H4 (cell line): ENCODE measurements at regions not wholly inside any gene's neighbourhood (a gene's known extent, or its start where the extent isn't known, plus 50 kb on each side); places are given as distances from the start of the nearest gene placed in this dataset.

ENCODE experiments used
- DNase-seq: peaks from one replicate; pipeline ENCODE4 v3.0.0-alpha.2; 2015; ENCODE audit warnings: low spot score

DNA sequence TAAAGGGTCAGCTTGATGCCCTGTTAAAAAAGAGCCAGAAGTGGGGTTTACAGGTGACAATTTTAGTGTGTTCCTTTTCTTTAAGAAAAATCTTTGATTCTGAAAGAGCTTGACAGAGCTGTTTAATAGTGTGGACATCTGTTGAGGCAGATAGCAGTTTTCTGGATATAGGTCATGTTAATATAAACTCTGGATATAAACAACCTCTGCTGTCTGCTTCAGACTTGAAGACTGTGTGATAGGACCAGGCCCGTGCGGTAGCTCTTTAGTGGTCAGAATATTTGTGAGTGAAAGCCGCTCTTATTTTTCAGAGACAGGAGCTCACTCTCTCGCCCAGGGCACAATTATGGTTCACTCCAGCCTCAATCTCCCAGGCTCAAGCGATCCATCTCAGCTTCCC is 439.9 kb upstream of the RGS6 start:
- DNase-seq = no peak

DNA sequence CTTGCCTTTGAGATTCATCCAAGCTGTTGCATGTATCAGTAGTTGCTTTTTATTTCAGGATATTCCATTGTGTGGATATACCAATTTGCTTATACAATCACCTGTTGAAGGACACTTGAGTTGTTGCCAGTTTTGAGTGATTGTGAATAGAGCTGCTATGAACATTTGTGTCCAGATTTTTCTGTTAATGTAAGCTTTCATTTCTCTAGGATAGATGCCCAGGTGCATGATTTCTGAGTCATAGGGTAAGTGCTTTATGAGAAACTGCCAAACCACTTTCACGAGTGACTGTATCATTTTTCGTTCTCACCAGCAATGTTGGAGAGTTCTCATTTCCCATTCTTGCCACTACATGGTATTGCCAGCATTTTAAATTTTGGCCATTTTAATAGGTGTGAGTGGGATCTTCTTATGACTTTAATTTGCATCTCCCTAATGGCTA is 434.6 kb upstream of the RGS6 start:
- no peak for DNase-seq

DNA sequence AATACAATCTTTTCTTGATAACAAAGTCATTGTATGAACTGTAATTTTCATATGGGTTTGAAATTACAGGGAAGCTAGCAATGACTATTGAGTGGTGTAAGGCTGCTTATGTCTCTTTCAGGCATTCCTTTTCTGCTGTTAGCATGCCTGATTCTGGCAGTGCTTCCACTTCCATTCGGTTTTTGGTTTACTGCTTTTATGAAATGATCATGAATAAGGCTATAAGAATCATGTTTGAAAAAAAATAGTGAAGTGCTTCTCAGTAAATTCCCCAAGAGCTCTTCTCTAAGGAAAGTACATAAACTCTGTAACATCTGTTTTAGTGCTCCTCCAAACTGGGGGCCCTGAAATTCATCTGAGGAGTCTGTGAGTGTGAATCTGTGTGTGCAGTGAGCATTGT is 434.0 kb upstream of the RGS6 start:
- DNase-seq = no peak

DNA sequence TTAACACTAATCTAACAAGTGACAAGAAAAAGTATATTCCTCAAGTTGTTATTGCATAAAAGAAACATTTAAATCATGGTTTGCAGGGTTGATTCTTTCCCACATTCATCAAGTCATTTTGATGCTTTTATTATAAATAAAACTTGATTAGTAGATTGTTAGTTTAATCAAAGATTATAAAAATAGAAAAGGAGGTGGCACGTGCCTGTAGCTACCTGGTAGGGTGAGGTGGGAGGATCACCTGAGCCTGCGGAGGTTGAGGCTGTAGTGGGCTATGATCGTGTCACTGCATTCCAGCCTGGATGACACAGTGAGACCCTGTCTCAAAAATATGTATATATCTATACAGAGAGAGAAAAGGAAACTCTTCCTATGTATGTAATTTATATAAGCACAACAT is 433.2 kb upstream of the RGS6 start:
- DNase-seq = no peak

DNA sequence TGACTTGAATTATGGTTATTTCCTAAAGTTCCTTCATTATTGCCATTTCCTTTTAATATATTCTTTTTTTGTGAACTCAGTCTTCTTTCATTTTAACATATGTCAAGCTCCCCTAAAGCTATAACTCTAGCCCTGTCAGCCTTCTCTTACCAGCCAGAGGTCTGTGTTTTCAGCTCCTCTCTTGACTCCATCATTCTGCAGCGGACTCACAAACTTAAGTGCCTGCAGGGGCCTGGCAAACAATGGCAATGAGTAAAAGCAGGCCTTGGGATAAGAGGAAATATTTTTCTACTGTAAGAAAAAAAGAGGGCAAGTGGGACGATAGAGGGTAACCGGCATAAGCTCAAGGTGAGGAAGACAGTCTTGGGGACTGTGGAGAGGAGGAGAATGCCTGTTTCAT is 424.5 kb upstream of the RGS6 start:
- no peak for DNase-seq

DNA sequence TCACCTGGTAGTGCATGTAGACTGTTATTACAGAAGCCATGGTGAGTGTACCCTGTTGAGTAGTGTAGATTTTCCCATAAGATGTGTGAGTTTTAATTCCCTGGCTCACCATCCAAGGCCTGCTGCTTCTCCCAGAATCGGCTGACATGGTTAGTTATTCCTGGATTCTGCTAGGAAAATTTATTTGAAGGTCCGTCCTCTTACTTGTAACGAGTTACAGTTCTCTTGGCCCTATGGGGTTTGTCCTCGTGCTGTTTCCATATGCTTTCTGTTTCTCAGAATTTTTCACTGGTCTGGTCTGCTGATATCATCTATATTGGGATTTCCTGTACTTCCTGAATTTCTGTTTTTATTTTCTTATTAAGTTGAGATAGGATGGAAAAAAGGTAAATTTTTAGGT is 423.3 kb upstream of the RGS6 start:
- no peak for DNase-seq

DNA sequence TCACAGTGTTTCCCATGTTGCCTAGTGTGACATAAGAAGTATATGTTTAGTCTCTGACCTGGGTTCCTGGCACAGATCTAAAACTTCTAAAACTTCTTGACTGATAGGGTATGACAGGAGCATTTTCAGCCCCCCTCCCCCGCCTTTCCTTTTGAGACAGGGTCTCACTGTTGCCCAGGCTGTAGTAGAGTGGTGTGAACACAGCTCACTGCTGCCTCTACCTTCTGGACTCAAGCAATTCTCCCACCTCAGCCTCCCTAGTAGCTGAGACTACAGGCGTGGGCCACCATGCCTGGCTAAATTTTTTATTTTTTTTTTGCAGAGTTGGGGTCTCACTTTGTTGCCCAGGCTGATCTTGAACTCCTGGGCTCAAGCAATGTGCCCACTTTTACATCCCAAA is 421.1 kb upstream of the RGS6 start:
- no peak for DNase-seq

DNA sequence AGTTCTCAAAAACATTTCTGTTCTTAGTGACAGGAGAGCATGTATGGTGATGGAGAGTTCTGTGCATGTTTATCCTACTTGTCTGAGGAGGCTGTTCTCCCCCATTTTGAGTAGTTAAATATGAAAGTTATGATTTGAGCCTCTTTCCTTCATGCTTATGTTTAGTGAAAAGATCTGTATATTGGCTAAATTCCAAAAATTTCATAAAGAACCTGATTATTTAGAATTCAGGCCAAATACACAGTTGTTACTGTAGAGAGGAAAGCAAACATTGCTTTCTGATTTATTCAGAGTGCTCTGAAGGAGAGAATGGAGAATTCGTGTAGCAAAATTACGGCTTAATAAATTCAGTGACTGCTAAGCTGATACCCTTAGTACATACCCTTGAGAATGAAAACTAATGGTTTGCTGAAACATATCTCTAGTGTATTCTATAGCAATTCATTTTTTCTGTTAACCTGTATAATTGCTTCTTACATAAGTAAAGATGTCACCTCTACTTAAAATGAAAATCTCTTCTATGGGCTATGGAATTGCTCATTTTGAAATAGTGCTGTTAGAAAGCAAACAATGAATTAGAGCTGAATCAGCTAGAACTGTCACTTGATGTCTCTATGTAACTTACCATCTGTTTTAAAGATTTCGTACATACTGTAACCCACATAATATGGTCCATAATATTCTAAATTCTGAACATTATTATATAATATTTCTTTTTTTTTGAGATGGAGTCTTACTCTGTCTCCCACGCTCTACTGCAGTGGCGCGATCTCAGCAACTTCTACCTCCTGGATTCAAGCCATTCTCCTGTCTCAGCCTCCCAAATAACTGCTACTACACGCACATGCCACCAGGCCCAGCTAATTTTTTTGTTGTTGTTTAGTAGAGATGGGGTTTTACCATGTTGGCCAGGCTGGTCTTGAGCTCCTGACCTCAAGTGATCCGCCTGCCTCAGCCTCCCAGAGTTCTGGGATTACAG is 417.0 kb upstream of the RGS6 start:
- no peak for DNase-seq

DNA sequence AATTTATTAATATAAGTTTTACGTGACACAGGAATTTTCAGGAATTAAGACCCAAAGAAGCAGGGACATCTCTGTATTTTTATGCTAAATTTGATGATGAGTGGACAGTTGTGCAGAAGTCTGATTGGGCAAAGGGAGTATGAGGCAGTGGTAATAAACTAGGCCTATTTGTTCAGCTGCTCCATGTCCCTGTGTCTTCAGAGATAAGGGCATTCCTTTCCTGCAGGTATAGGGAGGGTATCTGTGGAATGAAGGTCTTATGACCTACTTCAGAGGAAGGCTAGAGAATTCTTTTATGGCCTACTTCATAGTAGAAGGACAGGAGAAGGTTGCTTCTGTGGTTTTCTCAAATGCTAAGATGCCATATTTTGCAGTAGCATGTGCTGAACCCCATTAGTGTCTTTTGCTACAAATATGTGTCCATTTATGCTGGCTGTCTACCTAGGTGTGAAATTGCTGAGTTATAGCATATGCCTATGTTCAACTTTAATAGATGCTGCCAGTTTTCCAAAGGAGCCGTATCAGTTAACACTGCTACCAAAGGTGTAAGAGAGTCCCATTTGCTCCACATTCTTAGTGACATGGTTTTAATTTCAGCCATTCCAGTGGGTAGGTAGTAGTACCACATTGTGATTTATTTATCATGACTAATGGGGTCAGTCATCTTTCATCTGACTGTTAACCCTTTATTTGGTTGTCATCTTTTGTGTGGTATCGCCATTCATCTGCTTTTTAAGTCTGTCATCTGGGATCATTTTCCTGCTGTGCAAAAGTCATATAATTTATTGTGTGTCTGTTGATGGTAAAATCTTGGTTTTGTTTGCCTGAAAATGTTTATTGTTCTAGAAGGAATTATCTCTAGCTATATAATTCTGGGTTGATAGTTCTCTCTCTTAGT is 410.7 kb upstream of the RGS6 start:
- no peak for DNase-seq

DNA sequence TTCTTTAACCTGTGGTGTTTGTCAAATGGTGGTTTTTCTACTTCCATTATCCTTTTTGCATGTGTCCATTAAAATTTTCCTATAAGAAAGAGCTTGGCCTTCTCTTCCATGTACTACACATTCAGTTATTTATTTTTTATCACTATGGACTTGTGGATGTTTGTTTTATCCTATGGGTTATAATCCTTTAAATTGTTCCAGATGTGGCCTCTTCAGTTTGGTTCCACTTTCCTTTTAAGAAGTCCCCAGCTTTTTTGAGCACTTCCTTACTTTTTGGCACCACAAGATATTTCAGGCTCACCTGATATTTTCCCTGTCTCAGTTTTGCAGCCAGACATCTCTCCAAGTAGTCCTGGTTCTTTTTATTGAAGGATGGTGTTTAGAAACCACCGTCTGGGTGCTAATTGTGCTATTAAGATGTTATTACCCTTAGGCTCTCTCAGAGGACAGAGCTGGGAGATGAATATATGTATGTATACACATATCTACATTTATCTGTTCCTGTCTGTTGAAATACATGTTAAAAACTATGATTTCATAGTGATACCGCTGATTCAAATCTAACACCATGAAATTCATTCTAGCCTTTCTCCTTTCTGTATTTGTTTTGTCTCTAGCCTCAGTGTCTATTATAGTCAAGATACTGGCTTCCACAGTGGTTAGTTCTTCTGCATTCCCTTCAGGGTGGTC is 408.5 kb upstream of the RGS6 start:
- DNase-seq = peak; percentile 14

DNA sequence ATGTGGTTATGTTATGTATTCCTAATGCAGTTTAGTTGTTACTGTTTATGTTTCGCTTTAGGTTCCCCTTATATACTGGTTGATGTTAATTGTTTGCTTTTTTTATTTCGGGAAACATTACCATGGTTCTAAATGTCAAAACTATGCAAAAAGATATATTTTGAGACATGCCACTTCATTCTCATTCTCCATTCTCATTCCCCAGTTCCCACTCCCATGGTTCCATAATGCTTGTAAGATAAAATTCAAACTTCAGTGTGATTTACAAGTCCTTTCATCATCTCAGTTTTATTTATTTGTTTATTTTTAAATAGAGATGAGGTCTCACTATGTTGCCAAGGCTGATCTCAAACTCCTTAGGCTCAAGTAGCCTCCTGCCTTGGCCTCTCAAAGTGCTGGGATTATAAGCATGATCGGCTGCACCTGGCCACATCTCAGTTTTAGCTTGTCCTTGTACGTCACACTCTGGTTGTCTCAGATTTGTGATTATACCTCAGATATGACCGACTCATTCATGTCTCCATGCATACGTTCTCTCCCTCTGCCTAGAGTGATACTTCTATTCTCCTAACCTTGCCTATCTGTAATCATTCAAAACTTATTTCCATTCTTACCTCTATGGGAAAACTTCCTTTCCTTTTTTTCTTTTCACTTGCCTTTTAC is 407.8 kb upstream of the RGS6 start:
- no peak for DNase-seq

DNA sequence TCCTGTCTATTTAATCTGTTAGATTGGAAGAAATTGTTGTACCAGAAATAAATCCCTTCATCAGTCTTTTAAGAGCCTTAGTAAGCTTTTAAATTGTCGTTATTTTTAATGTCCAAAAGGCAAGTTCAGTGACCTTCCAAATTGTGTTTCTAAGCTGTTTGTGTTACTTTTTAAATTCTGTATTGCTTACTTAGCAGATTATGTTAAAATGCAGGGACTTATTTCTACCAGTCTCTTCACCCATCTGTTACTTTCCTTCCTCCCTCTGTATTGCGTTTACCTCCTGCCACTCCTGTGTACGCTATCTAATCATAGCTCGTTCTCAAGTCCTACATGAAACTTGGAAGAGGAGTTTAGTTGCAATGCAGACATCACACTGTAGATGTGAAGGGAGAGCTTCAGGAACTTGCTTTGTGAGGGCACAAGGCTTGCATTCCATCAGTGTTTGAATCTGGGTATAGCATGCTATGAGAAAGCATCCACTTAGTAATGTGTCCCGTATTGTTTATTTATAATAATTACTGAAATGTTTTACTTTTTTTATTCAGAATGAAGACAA is 406.5 kb upstream of the RGS6 start:
- no peak for DNase-seq

DNA sequence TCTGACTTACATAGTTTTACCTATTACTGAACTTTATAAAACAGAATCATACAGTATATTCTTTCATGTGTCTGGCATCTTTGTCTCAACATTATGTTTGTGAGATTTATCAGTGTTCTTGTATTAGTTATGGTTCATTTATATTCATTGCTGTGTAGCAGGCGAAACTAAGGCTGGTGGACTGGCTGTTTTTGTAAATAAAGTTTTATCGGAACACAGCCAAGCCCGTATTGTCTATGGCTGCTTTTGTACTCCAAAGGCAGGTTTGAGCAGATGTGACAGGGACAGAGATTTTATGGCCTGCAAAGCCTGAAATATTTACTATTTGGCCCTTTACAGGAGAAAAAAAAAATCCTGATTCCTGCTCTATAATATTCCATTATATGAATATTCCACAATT is 405.8 kb upstream of the RGS6 start:
- DNase-seq = no peak

DNA sequence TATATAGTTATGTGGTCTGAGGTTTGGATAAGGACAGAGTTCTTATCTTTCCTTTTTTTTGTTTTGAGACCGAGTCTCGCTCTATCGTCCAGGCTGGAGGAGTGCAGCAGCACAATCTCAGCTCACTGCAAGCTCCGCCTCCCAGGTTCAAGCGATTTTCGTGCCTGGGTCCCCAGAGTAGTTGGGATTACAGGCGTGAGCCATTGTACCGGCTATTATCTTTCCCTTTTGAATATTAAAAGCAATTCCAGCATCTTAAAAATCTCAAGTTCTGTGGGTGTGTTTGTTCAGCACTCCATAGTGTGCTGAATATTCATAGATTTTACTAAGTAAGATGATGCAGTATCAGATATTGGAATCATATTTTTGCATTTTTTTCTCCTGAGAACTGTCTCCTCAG is 404.4 kb upstream of the RGS6 start:
- DNase-seq = no peak

DNA sequence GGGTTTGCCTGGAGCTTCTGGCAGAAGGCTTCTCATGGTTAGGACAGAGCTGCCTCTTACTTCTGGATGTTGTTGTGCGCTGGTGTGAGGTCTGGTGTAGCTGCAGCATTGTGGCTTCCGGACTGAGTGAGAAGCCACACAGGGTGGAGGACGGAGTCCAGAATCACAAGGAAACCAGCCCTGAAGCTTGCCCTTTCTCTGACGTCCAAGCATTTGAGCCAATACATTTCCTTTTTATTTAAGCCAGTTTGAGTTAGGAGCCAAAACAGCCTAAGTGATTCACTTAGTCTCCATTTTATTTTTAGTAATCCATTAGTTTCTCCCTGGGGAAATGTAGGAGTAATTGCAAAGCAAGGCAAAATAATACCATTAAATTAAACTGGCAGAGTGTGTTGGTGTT is 402.4 kb upstream of the RGS6 start:
- DNase-seq = no peak

DNA sequence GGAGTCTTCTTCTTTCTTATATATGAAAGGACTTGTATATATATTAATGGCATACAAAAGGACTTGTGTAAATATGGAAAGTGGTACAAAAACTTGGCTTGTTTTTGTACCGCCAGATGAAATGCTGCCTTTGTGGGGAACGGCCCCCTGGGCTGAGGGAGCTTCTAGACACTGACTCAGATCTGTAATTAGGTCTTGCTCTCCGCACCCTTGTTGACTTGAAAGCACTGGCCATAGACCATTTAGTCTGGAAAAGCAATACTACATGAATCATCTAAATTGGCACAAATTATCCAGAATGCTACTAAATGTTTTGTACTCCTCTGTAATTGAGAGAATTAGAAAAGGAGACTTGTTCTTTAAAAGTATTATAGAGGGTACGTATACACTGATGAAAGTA is 399.9 kb upstream of the RGS6 start:
- peak; percentile 15 for DNase-seq

DNA sequence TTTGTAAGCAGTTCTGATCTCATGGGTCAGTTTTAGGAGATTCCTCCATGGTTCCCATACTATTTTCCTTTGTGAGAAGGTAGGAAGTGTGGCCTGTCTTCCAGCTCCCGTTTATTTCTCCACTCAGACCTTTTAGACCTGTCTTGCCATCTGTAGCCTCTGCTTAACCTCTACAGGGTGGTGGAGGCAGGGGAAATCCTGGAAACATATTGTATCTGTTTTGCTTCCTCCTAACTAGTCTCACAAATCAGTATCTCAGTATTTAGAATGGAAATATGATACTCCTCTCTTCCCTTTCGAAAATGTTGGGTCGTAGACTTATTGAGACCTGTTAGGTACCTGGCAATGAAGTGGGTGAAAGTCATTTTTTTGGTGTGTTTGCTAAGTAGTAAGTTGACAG is 399.4 kb upstream of the RGS6 start:
- no peak for DNase-seq

DNA sequence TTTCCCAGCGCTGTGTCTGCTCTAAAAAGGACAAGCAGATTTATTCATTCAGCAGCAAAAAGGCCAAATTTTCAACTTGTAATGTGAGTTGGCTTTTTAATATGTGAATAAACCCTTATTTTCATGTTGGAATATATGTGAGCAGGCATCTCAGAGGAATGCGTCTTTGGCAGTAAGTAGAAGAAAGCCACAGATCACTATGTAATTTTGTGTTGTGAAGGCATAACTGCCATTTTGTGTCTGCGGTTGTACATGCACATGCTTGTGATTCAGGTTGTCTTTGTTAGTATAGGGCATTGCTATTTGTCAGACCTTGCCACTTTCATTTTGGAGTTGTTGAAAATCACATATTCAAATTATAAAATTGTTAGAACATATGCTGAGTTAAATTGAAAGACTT is 398.8 kb upstream of the RGS6 start:
- no peak for DNase-seq

DNA sequence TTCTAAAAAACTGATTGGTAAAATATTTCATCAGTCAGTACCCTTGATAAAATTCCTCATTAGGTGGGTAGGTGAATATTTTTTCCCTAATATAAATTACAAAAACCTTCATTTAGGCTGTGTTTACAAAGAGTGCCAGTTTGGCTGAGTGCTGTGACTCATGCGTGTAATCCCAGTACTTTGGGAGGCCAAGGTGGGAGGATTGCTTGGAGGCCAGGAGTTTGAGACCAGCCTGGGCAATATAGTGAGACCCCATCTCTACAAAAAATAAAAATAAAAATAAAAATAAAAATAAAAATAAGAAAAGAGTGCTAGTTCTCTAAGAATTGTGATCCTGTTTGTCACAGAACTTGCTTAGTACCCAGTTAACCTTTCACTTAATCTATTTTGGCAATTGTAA is 398.4 kb upstream of the RGS6 start:
- DNase-seq = no peak

DNA sequence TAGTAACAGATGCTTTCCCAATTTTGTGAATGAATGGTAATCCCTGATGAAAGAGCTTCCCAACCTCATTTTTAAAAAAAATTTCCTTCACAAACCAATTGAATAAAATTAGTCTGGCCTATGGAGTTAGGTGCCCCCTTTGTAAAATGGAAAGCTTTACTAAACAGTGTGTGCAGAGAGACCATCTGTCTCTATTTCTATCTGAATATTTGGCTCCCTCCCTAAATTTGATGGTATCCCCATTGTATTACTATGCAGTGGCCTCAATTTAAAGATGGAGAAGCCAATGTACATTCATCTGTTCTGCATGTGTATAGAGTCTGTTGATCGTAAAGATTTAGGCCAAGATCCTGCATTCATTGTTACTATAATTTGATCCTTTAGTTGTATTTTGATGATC is 397.7 kb upstream of the RGS6 start:
- DNase-seq = no peak

DNA sequence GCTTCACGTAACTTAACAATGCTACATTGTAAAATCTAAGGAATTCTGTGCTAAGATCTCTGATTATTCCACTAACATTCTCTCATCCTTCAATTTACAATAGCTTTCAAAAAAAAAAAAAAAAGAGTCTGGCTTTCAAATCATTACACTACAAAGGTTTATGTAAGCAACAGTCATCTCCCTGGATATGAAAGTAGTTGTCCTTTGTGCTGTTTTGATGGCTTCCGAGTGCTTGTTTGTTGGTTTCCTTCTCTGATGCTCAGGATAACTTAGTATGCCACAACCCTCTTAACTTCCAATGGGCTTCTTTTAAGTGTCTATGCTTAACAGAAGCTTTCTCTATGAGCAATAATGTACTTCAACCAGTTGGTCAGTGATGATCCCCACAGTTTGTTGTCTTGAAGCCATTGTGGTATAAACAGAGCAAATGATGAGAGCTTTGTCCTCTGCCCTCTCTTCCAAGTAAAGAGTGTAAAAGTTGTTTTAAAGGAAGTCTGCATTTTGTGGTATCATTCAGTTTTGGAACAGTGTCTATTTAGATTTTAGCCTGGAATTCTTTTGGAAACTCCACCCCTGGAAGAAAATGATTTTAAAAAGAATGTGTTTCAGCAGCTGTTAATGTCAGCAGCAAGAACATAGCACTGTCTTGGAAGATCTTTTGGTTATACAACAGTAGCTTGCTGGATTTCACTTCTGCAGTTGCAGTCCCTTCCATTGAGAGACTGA is 396.1 kb upstream of the RGS6 start:
- DNase-seq = no peak
